ENCODE measurements at regions not wholly inside any gene's neighbourhood (a gene's known extent, or its start where the extent isn't known, plus 50 kb on each side); places are given as distances from the start of the nearest gene placed in this dataset.

- no peak for DNase-seq
Measured at GRCh38 chr6:44664716-44665115, 277.2 kb downstream of the CDC5L start.

- no peak for DNase-seq
Measured at GRCh38 chr6:44665143-44665542, 277.6 kb downstream of the CDC5L start.

- DNase-seq = no peak
Measured at GRCh38 chr6:44665683-44666082, 278.2 kb downstream of the CDC5L start.

- DNase-seq = no peak
Measured at GRCh38 chr6:44666324-44666723, 278.8 kb downstream of the CDC5L start.

- DNase-seq = no peak
Measured at GRCh38 chr6:44667226-44667625, 279.7 kb downstream of the CDC5L start.

GRCh38 chr6:44667668-44668390 lies 280.3 kb downstream of the CDC5L start:
- DNase-seq = peak; percentile 42

- no peak for DNase-seq
Measured at GRCh38 chr6:44668391-44668930, 281.0 kb downstream of the CDC5L start.

- DNase-seq = no peak
Measured at GRCh38 chr6:44668976-44669934, 281.7 kb downstream of the CDC5L start.

- no peak for DNase-seq
Measured at GRCh38 chr6:44670146-44670545, 282.6 kb downstream of the CDC5L start.

- no peak for DNase-seq
Measured at GRCh38 chr6:44671333-44671732, 283.8 kb downstream of the CDC5L start.

GRCh38 chr6:44672086-44672485 lies 284.6 kb downstream of the CDC5L start:
- no peak for DNase-seq

- DNase-seq = no peak
Measured at GRCh38 chr6:44672841-44673240, 285.3 kb downstream of the CDC5L start.

GRCh38 chr6:44674226-44675155 lies 287.0 kb downstream of the CDC5L start:
- no peak for DNase-seq

- DNase-seq = no peak
Measured at GRCh38 chr6:44675449-44675848, 287.9 kb downstream of the CDC5L start.

GRCh38 chr6:44676246-44676790 lies 288.8 kb downstream of the CDC5L start:
- no peak for DNase-seq

- no peak for DNase-seq
Measured at GRCh38 chr6:44676826-44677433, 289.4 kb downstream of the CDC5L start.

GRCh38 chr6:44678252-44678935 lies 290.9 kb downstream of the CDC5L start:
- DNase-seq = no peak

GRCh38 chr6:44679438-44680201 lies 292.1 kb downstream of the CDC5L start:
- DNase-seq = no peak

GRCh38 chr6:44680202-44680720 lies 292.8 kb downstream of the CDC5L start:
- DNase-seq = no peak

- no peak for DNase-seq
Measured at GRCh38 chr6:44681761-44682160, 294.3 kb downstream of the CDC5L start.

Measured in activated naive CD4-positive, alpha-beta T cell treated with anti-CD3 and anti-CD28 coated beads, Interleukin-2, amount 50 U/mL, for 16 hours (primary cell).